ENCODE measurements at regions not wholly inside any gene's neighbourhood (a gene's known extent, or its start where the extent isn't known, plus 50 kb on each side); places are given as distances from the start of the nearest gene placed in this dataset.
"Not testable (repeated sequence)": the region's sequence is repeated elsewhere in the genome, so short reads cannot be mapped to it uniquely, and the experiment has no call there.

- DNase-seq (ENCODE audit: low read depth in 3 of 3) = not testable (repeated sequence)
Observed at GRCh38 chr20:29320216-29320949, 1937.1 kb upstream of the DEFB115 start.

DNA sequence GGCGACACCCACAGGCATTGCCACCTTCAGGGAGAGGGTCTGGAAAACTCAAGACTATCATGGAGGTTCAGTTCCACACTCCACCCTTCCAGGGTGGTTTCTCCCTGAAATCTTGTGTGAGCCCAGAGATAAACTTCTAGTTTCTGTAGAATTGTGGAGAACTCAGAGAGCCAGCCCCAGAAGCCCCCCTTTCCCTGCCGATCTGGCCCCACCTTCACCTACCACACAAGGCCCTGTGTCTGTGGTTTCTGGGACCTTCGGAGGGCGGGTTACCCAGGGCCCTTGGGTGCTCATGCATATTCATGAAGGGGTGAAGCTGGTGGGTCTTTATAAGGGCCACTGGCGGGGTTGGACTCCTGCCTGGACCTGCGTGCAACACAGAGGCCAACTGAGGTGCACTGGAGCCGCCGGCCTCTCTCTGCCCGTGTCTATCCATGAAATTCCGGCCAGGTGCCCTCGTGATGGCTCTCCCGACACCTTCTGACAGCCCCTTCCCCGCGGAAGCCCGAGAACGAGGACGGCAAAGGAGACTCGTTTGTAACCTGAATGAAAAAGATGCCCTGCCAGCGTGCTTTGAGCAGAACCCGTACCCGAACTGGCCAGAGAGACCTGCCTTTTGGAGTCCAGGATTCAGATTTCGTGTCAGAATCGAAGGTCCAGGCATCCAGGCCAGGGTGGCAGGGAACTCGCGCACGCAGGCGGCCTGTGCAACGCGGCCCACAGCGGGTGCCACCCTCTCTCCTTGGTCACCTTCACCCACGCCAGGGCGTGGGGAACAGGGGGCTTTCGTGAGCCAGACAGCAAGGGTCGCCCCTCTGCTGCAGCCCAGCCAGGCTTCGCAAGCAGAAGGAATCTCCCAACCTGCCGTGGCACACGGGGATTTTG lies 1933.6 kb upstream of the DEFB115 start:
- DNase-seq (ENCODE audit: low read depth in 3 of 3) = not testable (repeated sequence)

- DNase-seq (ENCODE audit: low read depth in 3 of 3) = not testable (repeated sequence)
Observed at GRCh38 chr20:29324516-29325303, 1932.8 kb upstream of the DEFB115 start.

- DNase-seq (ENCODE audit: low read depth in 3 of 3) = no peak
Observed at GRCh38 chr20:29325304-29325640, 1932.2 kb upstream of the DEFB115 start.

GRCh38 chr20:29325781-29326180 lies 1931.7 kb upstream of the DEFB115 start:
- DNase-seq (ENCODE audit: low read depth in 3 of 3) = not testable (repeated sequence)

- DNase-seq (ENCODE audit: low read depth in 3 of 3) = no peak
Observed at GRCh38 chr20:29326376-29327070, 1930.9 kb upstream of the DEFB115 start.

DNA sequence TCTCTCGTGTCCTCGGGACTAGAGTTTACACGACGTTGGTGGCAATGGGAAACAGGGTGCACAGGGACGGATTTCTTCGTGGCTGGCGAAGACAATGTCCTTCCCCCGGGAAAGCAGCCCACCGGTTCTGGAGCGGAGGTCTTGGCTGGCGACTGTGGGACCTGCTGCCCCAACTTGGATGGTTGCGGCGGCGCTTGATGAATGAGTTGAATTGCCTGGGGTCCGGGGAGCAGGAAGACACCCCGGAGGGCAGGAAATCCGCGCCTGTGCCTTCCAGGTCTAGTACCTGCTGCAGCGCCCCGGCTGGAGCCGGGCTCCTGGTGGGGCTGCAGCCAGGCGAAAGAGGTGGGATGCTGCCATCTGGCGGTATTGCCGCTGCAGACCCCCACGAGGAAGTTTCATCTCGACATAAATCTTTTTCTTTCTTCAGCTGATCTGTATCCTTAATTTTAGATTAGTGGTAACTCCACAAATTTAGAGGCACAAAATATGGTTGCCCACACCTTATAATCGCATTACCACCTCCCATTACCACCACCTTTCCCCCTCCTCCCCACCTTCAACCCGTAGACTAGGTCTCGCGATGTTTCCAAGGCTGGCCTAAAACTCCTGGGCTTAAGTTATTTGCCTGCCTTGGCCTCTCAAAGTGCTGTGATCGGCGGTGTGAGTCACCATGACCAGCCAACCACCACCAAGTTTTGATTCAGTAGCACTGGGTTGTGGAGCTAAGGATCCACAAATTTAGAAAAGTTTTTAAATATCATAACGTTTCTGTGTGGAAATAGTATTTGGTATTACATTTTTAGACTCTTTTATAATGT lies 1929.7 kb upstream of the DEFB115 start:
- DNase-seq (ENCODE audit: low read depth in 3 of 3) = peak in 1 of 3 donors; percentile 13

DNA sequence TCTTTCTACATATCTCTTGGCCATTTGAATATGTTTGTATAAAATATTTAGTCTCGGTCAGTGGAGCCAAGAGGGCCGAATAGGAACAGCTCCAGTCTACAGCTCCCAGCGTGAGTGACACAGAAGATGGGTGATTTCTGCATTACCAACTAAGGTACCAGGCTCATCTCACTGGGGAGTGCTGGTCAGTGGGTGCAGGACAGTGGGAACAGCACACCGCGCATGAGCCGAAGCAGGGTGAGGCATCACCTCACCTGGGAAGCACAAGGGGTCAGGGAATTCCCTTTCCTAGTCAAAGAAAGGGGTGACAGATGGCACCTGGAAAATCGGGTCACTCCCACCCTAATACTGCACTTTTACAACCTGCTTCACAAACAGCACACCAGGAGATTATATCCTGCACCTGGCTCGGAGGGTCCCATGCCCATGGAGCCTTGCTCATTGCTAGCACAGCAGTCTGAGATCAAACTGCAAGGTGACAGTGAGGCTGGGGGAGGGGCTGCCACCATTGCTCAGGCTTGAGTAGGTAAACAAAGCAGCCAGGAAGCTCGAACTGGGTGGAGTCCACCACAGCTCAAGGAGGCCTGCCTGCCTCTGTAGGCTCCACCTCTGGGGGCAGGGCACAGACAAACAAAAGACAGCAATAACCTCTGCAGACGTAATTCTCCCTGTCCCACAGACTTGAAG lies 1926.9 kb upstream of the DEFB115 start:
- not testable (repeated sequence) for DNase-seq (ENCODE audit: low read depth in 3 of 3)

DNA sequence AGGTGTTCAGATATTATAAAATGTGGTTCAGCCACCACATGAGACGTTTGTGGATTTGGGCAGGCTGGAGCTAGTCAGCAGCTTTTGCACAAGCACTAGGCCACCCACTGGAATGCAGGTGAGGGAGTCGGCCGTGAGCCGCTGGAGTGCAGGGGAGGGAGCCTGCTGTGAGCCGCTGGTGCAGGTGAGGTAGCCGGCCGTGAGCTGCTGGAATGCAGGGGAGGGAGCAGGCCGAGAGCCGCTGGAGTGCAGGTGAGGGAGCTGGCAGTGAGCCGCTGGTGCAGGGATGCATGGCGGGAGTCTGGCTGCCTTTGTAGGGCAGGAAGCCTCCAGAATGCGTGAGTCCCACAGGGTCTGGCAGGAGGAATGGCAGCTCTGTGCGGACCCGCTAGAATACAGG lies 1907.6 kb upstream of the DEFB115 start:
- DNase-seq (ENCODE audit: low read depth in 3 of 3) = no peak

- DNase-seq (ENCODE audit: low read depth in 3 of 3) = not testable (repeated sequence)
Observed at GRCh38 chr20:29375937-29376336, 1881.5 kb upstream of the DEFB115 start.

DNA sequence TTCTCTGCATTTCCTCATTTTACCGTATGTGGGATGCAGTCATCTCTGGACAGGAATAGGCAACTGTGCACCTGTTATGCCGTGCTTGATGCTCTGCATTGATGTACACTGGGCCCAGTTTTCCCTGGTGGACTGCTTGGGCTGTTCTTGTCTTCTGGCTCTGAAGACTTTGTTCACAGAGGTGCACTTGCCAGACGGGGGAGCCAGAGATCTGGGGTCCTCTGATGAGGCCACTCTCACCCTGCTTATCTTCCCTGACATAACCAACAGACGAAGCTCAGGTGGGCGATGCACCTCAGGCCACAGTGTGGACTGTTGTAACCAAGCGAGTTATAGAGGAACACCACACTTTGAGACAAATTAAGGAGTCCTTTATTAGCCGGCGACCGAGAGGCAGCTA lies 1864.6 kb upstream of the DEFB115 start:
- DNase-seq (ENCODE audit: low read depth in 3 of 3) = not testable (repeated sequence)

DNA sequence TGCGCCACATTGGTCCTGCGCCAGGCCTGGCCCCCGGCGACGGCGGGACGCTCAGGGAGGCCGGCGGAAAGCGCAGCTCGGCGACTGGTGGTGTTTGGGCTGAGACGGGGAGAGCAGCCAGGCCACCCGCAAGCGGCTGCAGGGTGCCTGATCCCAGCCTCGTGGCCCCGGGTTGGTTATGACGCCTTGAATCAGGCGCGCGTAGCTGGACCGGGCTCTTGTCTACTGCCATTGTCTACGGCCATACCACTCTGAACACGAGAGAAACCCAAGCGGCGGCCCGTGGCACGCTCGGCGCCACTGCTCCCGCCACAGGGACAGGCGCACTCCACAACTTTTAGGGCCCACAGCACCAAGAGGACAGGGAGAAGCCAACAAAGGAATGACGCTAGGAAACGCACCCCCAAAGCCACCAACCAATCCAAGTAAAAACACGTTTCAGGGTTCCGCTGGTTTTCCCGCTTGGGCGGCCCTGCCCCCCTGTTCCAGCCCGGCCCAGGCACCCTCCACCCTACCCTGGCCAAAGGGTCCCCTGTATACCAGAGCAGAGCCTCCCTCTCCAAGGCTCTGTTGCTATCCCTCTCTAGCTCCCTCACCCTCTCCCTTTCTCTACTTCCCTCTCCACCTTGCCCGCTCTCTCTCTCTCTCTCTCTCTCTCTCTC lies 1849.3 kb upstream of the DEFB115 start:
- DNase-seq (ENCODE audit: low read depth in 3 of 3) = no peak

DNA sequence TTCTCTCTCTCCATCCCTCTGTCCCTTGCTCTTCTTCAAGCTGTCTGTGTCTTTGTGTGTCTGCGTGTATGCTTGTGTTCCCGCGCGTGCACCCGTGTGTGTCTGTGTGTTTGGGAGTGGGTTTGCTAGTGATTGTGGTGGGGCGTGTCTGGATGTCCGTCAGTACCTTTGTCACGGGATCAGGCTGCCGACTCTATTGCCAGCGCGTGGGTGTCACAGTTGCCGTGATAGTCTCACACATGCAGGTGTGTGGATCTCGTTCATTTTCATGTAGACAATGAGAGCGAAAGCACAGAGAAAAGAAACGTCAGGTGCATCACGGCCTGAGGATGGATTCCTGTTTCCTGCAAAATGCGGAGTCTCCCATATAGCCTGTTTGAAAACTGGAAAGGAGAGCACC lies 1848.8 kb upstream of the DEFB115 start:
- DNase-seq (ENCODE audit: low read depth in 3 of 3) = not testable (repeated sequence)

DNA sequence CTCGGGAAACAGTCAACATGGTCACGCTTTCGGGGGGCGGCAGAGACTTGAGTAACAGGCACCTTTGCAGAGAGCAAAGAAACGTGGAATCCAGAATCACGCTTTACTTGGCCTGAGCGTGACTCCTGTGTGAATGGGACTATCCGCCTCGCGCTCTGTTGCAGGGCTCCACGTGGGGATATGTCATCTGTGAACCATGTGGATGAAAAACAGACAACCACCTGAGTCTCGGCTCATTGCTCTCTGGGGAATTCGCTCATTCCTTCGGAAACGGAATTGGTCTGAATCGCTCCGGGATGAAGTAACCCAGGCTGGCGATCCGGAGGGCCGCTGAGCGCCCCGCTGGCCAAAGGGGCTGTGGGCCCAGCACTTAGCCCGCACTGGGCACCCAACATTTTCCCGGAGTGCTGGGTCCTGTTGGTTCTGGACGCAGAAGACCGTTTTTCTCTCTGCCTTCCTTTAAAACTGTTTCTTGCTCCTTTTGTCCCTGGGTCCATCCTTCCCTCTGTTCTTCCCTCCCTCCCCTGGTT lies 1848.2 kb upstream of the DEFB115 start:
- not testable (repeated sequence) for DNase-seq (ENCODE audit: low read depth in 3 of 3)

DNA sequence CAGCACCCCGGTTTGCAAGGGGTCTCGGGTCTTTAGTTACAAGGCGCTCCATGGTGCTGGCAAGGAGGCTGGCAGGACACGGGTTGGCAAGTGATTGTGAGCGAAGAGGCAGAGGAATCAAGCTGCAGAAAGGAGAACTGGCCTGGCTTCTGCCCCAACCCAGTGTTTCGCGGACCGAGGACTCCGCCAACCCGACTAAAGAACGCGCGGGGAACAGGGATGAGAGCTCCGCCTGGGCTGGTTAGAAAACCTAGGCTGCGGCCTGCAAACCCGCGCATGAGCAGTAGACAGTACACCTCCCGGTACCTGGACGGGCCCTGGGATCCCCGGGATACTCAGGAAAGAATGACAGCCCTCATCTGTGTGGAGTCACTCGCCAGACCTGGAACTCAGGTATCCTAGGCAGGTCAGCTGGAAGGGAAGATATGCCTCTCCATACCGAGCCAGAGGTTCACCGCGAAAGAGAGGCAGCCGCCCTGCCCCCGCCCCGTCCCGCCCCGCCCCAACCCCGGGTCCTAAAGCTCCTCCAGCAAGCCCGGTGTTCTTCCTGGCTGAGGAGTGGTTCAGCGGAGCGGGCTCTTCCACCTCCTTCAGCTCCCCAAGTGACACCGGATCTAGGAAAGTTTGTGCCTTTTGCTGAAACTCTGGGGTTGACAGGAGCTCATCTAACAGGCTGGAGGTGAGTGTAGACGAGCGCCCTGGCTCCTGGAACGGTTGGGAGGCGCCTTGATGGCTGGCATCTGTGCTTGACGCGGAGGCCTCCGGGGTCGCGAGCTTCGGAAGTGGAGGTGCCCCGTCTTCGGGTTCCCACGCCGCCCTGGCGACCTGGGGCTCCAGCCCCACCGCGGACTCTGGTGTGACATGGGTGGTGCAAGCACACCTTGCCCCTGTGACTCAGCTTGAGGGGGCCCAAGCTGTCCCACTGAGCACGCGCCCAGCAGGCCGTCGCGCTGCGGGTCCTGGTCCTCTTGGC lies 1847.3 kb upstream of the DEFB115 start:
- DNase-seq (ENCODE audit: low read depth in 3 of 3) = no peak

DNA sequence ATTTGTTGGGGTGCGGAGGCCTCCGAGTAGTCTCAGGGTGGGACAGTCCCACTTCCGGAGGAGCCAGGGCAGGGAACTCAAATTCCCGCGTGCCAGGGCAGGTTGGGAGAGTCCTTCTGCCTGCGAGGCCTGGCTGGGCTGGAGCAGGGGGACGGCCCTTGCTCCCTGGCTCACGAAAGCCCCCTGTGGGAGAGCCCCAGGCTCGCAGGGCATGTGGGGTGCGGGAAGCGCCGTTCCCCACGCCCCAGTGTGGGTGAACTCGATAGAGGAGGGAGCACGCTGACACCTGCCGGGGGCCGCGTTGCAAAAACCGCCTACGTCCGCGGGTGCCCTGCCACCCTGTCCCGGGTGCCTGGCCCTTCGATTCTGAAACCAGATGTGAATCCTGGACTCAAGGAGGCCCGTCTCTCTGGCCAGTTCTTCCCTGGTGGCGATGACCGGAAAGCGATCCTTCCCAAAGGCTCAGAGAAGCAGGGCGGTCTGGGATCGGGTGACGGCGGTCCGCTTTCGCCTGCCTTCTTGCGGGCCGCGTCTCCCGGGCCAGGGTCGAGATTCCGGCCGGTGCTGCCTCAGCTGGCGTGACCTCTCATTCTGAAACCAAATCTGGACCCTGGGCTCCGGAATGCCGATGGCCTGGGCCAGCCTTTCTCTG lies 1846.5 kb upstream of the DEFB115 start:
- no peak for DNase-seq (ENCODE audit: low read depth in 3 of 3)

GRCh38 chr20:29411458-29411820 lies 1846.0 kb upstream of the DEFB115 start:
- not testable (repeated sequence) for DNase-seq (ENCODE audit: low read depth in 3 of 3)

DNA sequence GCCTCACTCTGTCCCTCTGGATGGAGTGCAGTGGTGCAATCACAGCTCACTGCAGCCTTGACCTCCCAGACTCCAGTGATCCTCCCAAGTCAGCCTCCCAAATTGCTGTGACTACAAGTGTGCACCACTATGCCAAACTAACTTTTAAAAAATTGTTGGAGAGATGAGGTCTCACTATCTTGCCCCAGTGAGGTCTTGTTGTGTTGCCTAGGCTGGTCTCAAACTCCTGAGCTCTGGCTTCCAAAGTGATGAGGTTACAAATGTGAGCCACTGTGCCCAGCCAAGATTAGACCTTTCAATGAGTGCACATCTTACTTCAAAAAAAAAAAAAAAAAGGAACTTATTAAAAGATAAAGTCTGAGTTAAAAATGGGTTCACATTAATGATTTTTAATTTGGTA lies 1838.1 kb upstream of the DEFB115 start:
- DNase-seq (ENCODE audit: low read depth in 3 of 3) = no peak

Measured in stimulated activated CD4-positive, alpha-beta T cell treated with anti-CD3 and anti-CD28 coated beads, TNF-alpha, amount 100 ng/mL, for 48 hours (primary cell).